ENCODE measurements at regions not wholly inside any gene's neighbourhood (a gene's known extent, or its start where the extent isn't known, plus 50 kb on each side); places are given as distances from the start of the nearest gene placed in this dataset.

DNA sequence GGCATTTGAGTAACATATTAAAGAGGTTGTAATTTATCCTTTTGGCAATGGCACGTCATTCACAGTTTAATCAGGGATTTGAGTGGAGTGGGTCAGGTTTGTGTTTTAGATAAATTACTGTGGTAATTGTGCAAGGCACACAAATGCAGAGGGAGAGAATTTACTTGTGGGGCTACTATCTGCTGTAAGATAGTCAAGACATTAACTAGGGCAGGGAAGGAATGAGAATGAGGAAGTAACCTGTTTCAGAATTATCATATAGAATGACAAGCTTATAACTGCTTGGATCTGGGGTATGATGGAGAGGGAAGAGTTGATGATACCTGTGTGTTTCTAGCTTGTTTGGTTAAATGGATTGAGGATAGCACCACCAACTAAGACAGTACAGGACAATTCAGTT, 58.9 kb upstream of the ZSWIM2 start:
- H3K23ac ChIP-seq (ENCODE audit: insufficient read length, low read depth, low read length) = no peak overlapping the region
- no peak overlapping the region for H4K5ac ChIP-seq (ENCODE audit: insufficient read length, low read depth, low read length)
- Mint-ChIP-seq H3K4me3 (no peak overlapping the region), H3K36me3 (ENCODE audit: insufficient read depth in 1 of 3, low read depth in 3 of 3) (no peaks in the 10 kb centered on the region), H3K4me1 (no peaks in the 10 kb centered on the region), H3K9me3 (no peaks in the 10 kb centered on the region), H3K27me3 (ENCODE audit: low read depth) (no peaks in the 10 kb centered on the region), H3K27ac (no peak overlapping the region)
- no peak overlapping the region for H2BK120ac ChIP-seq (ENCODE audit: low read depth, low read length, poor library complexity, severe bottlenecking)
- H3K4ac ChIP-seq (ENCODE audit: low read depth, low read length) = no peak overlapping the region
- no peaks in the 10 kb centered on the region for H3K79me2 ChIP-seq (ENCODE audit: insufficient read depth, low read length)
- no peak for DNase-seq
- H3K14ac ChIP-seq (ENCODE audit: insufficient read depth, low read length) = no peak overlapping the region
- no peak overlapping the region for H3T11ph ChIP-seq (ENCODE audit: low read length)
- H3K9me3 ChIP-seq (ENCODE audit: control insufficient read depth, low read depth, low read length) = no peaks in the 10 kb centered on the region
- no peak overlapping the region for H3K9ac ChIP-seq (ENCODE audit: extremely low read depth, insufficient read length, low read length)
- no peaks in the 10 kb centered on the region for H3K23me2 ChIP-seq (ENCODE audit: insufficient read length, low read depth, low read length, poor library complexity, severe bottlenecking)
- no peak overlapping the region for H4K91ac ChIP-seq (ENCODE audit: insufficient read length, low read depth, low read length)
- H2BK20ac ChIP-seq (ENCODE audit: low read depth, low read length, poor library complexity, severe bottlenecking) = no peak overlapping the region
- no peak overlapping the region for H3K27ac ChIP-seq (ENCODE audit: insufficient read length, low read depth, low read length)
- H3K18ac ChIP-seq (ENCODE audit: insufficient read length, low read depth, low read length) = no peak overlapping the region
- no peak overlapping the region for H2AFZ ChIP-seq (ENCODE audit: low read length)
- no peaks in the 10 kb centered on the region for H3K79me1 ChIP-seq (ENCODE audit: insufficient read depth, low read depth, low read length, poor library complexity, severe bottlenecking)
- no peak overlapping the region for H3K56ac ChIP-seq (ENCODE audit: insufficient read length, low read depth, low read length)
- no peak for TF ChIP-seq CTCF (conservative IDR thresholded peaks at IDR 0.05)
- WGBS (ENCODE audit: extremely low coverage, insufficient read length, low lambda C conversion rate) = no CpG with 5 or more reads among the region's 1 CpG
- H4K20me1 ChIP-seq (ENCODE audit: control insufficient read depth, insufficient read depth, insufficient read length) = no peaks in the 10 kb centered on the region
- H2BK12ac ChIP-seq (ENCODE audit: insufficient read length, low read depth, low read length) = no peak overlapping the region
- no peak overlapping the region for H2BK5ac ChIP-seq (ENCODE audit: insufficient read length, low read length)
- no peak overlapping the region for H3K4me2 ChIP-seq (ENCODE audit: insufficient read depth, insufficient read length, low read length)
- H4K8ac ChIP-seq (replicated peaks; ENCODE audit: insufficient read length, low read depth, low read length) = no peak overlapping the region
- H3K27me3 ChIP-seq (ENCODE audit: insufficient read depth, low read length) = no peaks in the 10 kb centered on the region
- no peaks in the 10 kb centered on the region for H3K4me1 ChIP-seq (ENCODE audit: insufficient read depth, low read length)
- H2AK5ac ChIP-seq (ENCODE audit: insufficient read length, low read length) = no peak overlapping the region
- no peak overlapping the region for H2BK15ac ChIP-seq (ENCODE audit: low read depth, low read length)
